Ishikawa (cell line): ENCODE measurements at regions not wholly inside any gene's neighbourhood (a gene's known extent, or its start where the extent isn't known, plus 50 kb on each side); places are given as distances from the start of the nearest gene placed in this dataset.

Source experiments
- CEBPB ChIP-seq: IDR thresholded peaks from 2 replicates; pipeline ENCODE4 v1.6.1; 2012
- CREB1 ChIP-seq: IDR thresholded peaks from 2 replicates; pipeline ENCODE4 v1.6.1; 2012; ENCODE audit warnings: low read depth
- EGR1 ChIP-seq: IDR thresholded peaks from 2 replicates; pipeline ENCODE4 v1.6.1; 2012
- EP300 ChIP-seq: IDR thresholded peaks from 2 replicates; pipeline ENCODE4 v1.6.1; 2012; ENCODE audit warnings: borderline replicate concordance
- FOXM1 ChIP-seq: IDR thresholded peaks from 2 replicates; pipeline ENCODE4 v1.6.1; 2012; ENCODE audit warnings: low read depth, borderline replicate concordance
- NFIC ChIP-seq: IDR thresholded peaks from 2 replicates; pipeline ENCODE4 v1.6.1; 2012
- RAD21 ChIP-seq: IDR thresholded peaks from 2 replicates; pipeline ENCODE4 v1.6.1; 2012; ENCODE audit warnings: low read depth
- TAF1 ChIP-seq: IDR thresholded peaks from 2 replicates; pipeline ENCODE4 v1.6.1; 2012; ENCODE audit warnings: low read depth, mild to moderate bottlenecking
- TCF12 ChIP-seq: IDR thresholded peaks from 2 replicates; pipeline ENCODE4 v1.6.1; 2012; ENCODE audit warnings: low read depth
- TEAD4 ChIP-seq: IDR thresholded peaks from 2 replicates; pipeline ENCODE4 v1.6.1; 2012
- YY1 ChIP-seq: IDR thresholded peaks from 2 replicates; pipeline ENCODE4 v1.6.1; 2012; ENCODE audit warnings: low read depth
- TF ChIP-seq, protein P1 (sequence below): IDR thresholded peaks from 2 replicates; pipeline ENCODE4 v1.6.1; 2012; ENCODE audit warnings: low read depth, mild to moderate bottlenecking
- TF ChIP-seq, protein P2 (sequence below): IDR thresholded peaks from 2 replicates; pipeline ENCODE4 v1.6.1; 2012
- TF ChIP-seq, protein P3 (sequence below): IDR thresholded peaks from 2 replicates; pipeline ENCODE4 v1.6.1; 2012

DNA sequence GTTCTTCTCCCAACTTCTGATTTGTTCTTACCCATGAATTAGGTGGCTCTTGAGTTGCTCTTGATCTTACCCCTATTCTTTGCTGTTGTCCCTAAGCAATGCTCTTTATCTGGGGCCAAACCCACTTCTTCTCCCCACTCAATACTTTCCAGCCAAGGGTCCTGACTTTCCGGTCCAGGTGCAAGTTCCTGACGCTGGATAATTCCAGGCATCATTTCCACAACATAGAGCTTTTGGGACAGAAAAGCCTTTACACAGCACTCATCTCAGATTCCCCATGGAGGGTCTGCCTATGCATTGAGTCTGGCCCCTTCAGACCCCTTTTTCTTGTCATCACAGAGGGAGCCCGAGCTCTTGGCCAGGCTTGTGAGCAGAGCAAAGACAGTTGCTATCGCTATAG lies 85.4 kb upstream of the BOC start:
- TF ChIP-seq EP300 (no peak), CREB1 (no peak), RAD21 (no peak), TAF1 (no peak), YY1 (no peak), EGR1 (no peak), TCF12 (no peak), NFIC (no peak), FOXM1 (no peak), TEAD4 (no peak), CEBPB (no peak)
- TF ChIP-seq, protein P1, sequence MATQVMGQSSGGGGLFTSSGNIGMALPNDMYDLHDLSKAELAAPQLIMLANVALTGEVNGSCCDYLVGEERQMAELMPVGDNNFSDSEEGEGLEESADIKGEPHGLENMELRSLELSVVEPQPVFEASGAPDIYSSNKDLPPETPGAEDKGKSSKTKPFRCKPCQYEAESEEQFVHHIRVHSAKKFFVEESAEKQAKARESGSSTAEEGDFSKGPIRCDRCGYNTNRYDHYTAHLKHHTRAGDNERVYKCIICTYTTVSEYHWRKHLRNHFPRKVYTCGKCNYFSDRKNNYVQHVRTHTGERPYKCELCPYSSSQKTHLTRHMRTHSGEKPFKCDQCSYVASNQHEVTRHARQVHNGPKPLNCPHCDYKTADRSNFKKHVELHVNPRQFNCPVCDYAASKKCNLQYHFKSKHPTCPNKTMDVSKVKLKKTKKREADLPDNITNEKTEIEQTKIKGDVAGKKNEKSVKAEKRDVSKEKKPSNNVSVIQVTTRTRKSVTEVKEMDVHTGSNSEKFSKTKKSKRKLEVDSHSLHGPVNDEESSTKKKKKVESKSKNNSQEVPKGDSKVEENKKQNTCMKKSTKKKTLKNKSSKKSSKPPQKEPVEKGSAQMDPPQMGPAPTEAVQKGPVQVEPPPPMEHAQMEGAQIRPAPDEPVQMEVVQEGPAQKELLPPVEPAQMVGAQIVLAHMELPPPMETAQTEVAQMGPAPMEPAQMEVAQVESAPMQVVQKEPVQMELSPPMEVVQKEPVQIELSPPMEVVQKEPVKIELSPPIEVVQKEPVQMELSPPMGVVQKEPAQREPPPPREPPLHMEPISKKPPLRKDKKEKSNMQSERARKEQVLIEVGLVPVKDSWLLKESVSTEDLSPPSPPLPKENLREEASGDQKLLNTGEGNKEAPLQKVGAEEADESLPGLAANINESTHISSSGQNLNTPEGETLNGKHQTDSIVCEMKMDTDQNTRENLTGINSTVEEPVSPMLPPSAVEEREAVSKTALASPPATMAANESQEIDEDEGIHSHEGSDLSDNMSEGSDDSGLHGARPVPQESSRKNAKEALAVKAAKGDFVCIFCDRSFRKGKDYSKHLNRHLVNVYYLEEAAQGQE = no peak
- TF ChIP-seq, protein P2, sequence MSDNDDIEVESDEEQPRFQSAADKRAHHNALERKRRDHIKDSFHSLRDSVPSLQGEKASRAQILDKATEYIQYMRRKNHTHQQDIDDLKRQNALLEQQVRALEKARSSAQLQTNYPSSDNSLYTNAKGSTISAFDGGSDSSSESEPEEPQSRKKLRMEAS = no peak
- TF ChIP-seq, protein P3, sequence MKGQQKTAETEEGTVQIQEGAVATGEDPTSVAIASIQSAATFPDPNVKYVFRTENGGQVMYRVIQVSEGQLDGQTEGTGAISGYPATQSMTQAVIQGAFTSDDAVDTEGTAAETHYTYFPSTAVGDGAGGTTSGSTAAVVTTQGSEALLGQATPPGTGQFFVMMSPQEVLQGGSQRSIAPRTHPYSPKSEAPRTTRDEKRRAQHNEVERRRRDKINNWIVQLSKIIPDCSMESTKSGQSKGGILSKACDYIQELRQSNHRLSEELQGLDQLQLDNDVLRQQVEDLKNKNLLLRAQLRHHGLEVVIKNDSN = no peak
